AG09319 (cell line): ENCODE measurements at regions not wholly inside any gene's neighbourhood (a gene's known extent, or its start where the extent isn't known, plus 50 kb on each side); places are given as distances from the start of the nearest gene placed in this dataset.

ENCODE experiments used
- DNase-seq: peaks from one replicate; pipeline ENCODE4 v3.0.0-alpha.2; 2010; ENCODE audit warnings: low read depth; ENCODE audit errors: extremely low read depth
- TF ChIP-seq, protein P1 (sequence below): IDR thresholded peaks from 2 replicates; pipeline ENCODE4 v1.5.1; 2011; ENCODE audit warnings: low read depth, mild to moderate bottlenecking, inconsistent platforms, low read length, moderate library complexity

DNA sequence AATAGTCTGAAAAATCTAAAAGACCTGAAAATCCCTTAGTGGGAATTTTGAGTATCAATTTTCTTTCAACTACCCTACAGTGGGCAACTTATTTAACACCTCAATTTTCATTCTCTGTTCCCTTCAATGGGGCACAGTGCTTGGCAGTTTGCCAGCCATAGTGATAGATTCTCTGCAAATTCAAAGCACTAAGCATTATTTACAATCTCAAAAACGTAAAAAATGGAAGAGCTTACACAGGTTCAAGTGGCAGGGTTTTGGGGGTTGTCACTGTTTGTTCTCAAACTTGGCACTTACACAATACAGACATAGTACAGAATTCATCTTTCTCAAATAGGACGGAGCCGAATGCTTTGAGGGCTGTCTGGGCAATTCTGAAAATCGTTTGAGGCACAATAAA lies 515.0 kb downstream of the EFNA5 start:
- no peak for DNase-seq

DNA sequence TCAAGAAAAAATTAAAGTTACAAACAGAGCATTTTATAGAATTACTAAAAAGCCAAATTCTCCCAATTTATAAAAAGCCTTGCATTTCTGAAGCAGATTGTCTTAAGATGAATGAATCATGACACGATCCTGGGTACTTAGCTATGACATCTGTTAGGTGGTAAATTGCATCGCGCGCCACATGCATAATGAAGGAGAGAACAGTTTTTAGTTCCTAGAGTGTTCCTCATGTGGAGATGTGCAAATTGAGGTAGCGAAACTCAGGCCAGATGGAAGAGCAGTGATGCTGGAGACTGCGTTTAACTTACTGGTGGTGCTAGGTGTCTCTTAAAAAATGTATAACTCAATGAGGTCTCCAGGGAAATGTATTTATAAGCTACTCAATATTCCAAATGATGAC lies 516.1 kb downstream of the EFNA5 start:
- no peak for DNase-seq
- TF ChIP-seq, protein P1, sequence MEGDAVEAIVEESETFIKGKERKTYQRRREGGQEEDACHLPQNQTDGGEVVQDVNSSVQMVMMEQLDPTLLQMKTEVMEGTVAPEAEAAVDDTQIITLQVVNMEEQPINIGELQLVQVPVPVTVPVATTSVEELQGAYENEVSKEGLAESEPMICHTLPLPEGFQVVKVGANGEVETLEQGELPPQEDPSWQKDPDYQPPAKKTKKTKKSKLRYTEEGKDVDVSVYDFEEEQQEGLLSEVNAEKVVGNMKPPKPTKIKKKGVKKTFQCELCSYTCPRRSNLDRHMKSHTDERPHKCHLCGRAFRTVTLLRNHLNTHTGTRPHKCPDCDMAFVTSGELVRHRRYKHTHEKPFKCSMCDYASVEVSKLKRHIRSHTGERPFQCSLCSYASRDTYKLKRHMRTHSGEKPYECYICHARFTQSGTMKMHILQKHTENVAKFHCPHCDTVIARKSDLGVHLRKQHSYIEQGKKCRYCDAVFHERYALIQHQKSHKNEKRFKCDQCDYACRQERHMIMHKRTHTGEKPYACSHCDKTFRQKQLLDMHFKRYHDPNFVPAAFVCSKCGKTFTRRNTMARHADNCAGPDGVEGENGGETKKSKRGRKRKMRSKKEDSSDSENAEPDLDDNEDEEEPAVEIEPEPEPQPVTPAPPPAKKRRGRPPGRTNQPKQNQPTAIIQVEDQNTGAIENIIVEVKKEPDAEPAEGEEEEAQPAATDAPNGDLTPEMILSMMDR: no peak

More for the DNA sequence above, 515.0 kb downstream of the EFNA5 start:
- TF ChIP-seq, protein P1: no peak

- TF ChIP-seq, protein P1: no peak
- DNase-seq: no peak
Observed at GRCh38 chr5:107153283-107153682, 517.5 kb downstream of the EFNA5 start.

- DNase-seq: no peak
- TF ChIP-seq, protein P1: no peak
Observed at GRCh38 chr5:107149243-107150005, 521.3 kb downstream of the EFNA5 start.

DNA sequence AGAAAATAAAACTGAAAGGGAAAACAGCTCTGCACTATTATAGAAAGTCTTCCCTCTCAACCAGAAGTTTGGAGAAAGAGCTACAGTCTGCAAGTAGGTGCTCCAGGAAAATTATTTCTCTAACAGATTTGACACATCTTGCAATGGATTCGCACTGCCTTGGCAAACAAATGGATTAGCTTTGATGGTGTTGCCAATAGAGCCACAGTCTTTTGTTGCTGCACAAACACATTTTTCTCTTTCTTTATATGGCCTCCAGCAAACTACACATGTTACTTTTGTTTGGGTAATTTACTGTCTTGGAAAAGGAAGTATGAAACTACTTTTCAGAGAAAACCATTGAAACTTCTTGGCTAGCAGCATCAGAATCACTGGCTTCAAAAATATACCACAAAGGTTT lies 523.1 kb downstream of the EFNA5 start:
- TF ChIP-seq, protein P1: no peak
- DNase-seq: no peak

- DNase-seq: no peak
- TF ChIP-seq, protein P1: no peak
Observed at GRCh38 chr5:107146901-107147300, 523.8 kb downstream of the EFNA5 start.

GRCh38 chr5:107135391-107135790 lies 535.3 kb downstream of the EFNA5 start:
- no peak for DNase-seq
- TF ChIP-seq, protein P1: no peak
